OCI-LY1 (cell line): ENCODE measurements at regions not wholly inside any gene's neighbourhood (a gene's known extent, or its start where the extent isn't known, plus 50 kb on each side); places are given as distances from the start of the nearest gene placed in this dataset.

Experiments used
- EZH2 ChIP-seq: fragments of 200-600 bp; sonication (generic), shearing (Covaris generic); IDR thresholded peaks from 2 replicates; pipeline ENCODE4 v1.8.0; 2017; ENCODE audit warnings: borderline replicate concordance, mixed run types, mild to moderate bottlenecking, antibody characterized with exemption, low read length, moderate library complexity, mixed read lengths
- TF ChIP-seq, protein P1 (sequence below): fragments of 200-600 bp; sonication (generic), shearing (Covaris generic); IDR thresholded peaks from 2 replicates; pipeline ENCODE4 v1.5.1; 2017; ENCODE audit warnings: mild to moderate bottlenecking, antibody characterized with exemption, low read length, moderate library complexity, mixed read lengths

DNA sequence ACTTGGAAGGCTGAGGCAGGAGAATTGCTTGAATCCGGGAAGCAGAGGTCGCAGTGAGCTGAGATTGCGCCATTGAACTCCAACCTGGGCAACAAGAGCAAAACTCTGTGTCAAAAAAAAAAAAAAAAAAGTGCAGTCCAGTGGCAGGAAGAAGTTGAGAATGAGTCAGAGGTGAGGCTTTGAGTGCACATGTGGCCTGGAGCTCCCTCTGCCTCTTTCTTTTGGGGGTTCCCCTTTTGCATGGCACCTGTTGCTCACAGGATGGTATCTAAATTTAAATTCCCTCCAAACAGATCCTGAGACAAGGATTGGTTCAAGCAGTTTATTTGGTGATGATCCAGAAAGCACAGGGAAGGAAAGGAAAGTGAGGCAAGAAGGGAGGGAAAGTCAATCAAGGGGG lies 151.4 kb upstream of the STX18 start:
- TF ChIP-seq, protein P1, sequence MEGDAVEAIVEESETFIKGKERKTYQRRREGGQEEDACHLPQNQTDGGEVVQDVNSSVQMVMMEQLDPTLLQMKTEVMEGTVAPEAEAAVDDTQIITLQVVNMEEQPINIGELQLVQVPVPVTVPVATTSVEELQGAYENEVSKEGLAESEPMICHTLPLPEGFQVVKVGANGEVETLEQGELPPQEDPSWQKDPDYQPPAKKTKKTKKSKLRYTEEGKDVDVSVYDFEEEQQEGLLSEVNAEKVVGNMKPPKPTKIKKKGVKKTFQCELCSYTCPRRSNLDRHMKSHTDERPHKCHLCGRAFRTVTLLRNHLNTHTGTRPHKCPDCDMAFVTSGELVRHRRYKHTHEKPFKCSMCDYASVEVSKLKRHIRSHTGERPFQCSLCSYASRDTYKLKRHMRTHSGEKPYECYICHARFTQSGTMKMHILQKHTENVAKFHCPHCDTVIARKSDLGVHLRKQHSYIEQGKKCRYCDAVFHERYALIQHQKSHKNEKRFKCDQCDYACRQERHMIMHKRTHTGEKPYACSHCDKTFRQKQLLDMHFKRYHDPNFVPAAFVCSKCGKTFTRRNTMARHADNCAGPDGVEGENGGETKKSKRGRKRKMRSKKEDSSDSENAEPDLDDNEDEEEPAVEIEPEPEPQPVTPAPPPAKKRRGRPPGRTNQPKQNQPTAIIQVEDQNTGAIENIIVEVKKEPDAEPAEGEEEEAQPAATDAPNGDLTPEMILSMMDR: no peak
- no peak for TF ChIP-seq EZH2
